Adrenal gland (tissue), 5 donors: ENCODE measurements at regions not wholly inside any gene's neighbourhood (a gene's known extent, or its start where the extent isn't known, plus 50 kb on each side); places are given as distances from the start of the nearest gene placed in this dataset.

Experiments
- POLR2A ChIP-seq, 2 donors: fragments of 450-650 bp; IDR thresholded peaks; one replicate each; pipeline ENCODE4 v1.6.1; 2017; ENCODE audit warnings: antibody characterized with exemption in 2 of 2, mild to moderate bottlenecking in 2 of 2, moderate library complexity in 1 of 2
- TF ChIP-seq, protein P1 (sequence below), 6 experiments: fragments of 450-650 bp in 4 of 6; fragments of 200-600 bp in 2 of 6; sonication (generic) in 1 of 6; IDR thresholded peaks; 1 replicate in 5 of 6; 2 replicates in 1 of 6; pipeline versions ENCODE4 v1.5.1 to v1.8.0; 2016 to 2021; ENCODE audit warnings: antibody characterized with exemption in 6 of 6, mild to moderate bottlenecking in 2 of 6, moderate library complexity in 1 of 6
- donor health status: DM: no; HTN: no; CAD: no.

DNA sequence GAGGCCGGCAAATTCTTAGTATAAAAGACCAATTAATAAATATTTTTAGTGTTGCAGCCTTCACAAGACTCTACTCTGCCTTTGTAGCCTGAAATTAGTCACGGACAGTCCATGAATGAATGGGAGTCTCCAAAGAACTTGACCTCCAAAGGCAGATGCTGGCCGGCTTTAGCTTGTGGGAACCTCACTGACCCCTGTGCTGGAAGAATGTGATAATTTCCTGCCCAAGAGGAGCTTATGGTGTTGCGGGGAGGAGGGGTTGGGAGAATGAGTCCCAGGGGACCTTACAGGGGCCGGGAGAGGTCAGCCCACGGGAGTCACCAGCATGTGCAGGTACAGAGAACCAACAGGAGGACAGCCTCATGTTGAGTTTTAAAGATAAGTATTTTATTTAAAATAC lies 143.1 kb downstream of the IRX2 start:
- TF ChIP-seq, protein P1, sequence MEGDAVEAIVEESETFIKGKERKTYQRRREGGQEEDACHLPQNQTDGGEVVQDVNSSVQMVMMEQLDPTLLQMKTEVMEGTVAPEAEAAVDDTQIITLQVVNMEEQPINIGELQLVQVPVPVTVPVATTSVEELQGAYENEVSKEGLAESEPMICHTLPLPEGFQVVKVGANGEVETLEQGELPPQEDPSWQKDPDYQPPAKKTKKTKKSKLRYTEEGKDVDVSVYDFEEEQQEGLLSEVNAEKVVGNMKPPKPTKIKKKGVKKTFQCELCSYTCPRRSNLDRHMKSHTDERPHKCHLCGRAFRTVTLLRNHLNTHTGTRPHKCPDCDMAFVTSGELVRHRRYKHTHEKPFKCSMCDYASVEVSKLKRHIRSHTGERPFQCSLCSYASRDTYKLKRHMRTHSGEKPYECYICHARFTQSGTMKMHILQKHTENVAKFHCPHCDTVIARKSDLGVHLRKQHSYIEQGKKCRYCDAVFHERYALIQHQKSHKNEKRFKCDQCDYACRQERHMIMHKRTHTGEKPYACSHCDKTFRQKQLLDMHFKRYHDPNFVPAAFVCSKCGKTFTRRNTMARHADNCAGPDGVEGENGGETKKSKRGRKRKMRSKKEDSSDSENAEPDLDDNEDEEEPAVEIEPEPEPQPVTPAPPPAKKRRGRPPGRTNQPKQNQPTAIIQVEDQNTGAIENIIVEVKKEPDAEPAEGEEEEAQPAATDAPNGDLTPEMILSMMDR (IDR thresholded peaks at IDR 0.05), result no peak
- TF ChIP-seq POLR2A (IDR thresholded peaks at IDR 0.05), result no peak
